Neural cell (in vitro differentiated cells): ENCODE measurements at regions not wholly inside any gene's neighbourhood (a gene's known extent, or its start where the extent isn't known, plus 50 kb on each side); places are given as distances from the start of the nearest gene placed in this dataset.
"Not testable (repeated sequence)": the region's sequence is repeated elsewhere in the genome, so short reads cannot be mapped to it uniquely, and the experiment has no call there.

Experiments
- H2AFZ ChIP-seq: fragments of 200-600, 300-800 bp; sonication (generic), shearing (Covaris generic); 2 replicates; pipeline ENCODE4 v1.6.0; 2014; ENCODE audit warnings: low read depth, mild to moderate bottlenecking, antibody characterized with exemption, low read length, moderate library complexity
- H3F3A ChIP-seq: fragments of 200-600 bp; shearing (Covaris generic); 2 replicates; pipeline ENCODE4 v1.6.1; 2016; ENCODE audit warnings: mild to moderate bottlenecking, moderate library complexity, mixed read lengths, antibody characterized with exemption, low read length; ENCODE audit not compliant: insufficient read depth, poor library complexity, severe bottlenecking
- H3K27ac ChIP-seq: fragments of 200-600, 300-800 bp; sonication (generic), shearing (Covaris generic); 2 replicates; pipeline ENCODE4 v1.5.1; 2014; ENCODE audit warnings: mild to moderate bottlenecking, low read length, moderate library complexity
- H3K27me3 ChIP-seq: fragments of 300-800, 200-600 bp; sonication (generic), shearing (Covaris generic); 2 replicates; pipeline ENCODE4 v1.6.0; 2014; ENCODE audit warnings: mild to moderate bottlenecking, low read depth, low read length, moderate library complexity; ENCODE audit not compliant: insufficient read depth
- H3K36me3 ChIP-seq: fragments of 300-800, 200-600 bp; sonication (generic), shearing (Covaris generic); 2 replicates; pipeline ENCODE4 v1.5.1; 2014; ENCODE audit warnings: mild to moderate bottlenecking, antibody characterized with exemption, low read length, moderate library complexity; ENCODE audit not compliant: insufficient read depth
- H3K4me2 ChIP-seq: fragments of 300-800, 200-600 bp; sonication (generic), shearing (Covaris generic); 2 replicates; pipeline ENCODE4 v1.6.0; 2014; ENCODE audit warnings: mild to moderate bottlenecking, low read length
- H3K4me3 ChIP-seq: fragments of 300-800, 200-600 bp; sonication (generic), shearing (Covaris generic); 2 replicates; pipeline ENCODE4 v1.5.1; 2014; ENCODE audit warnings: mild to moderate bottlenecking, low read length, moderate library complexity
- H3K79me2 ChIP-seq: fragments of 200-600 bp; shearing (Covaris generic); replicated peaks from 2 replicates; pipeline ENCODE4 v1.6.0; 2014; ENCODE audit warnings: mild to moderate bottlenecking, low read length, moderate library complexity; ENCODE audit not compliant: insufficient read depth
- H3K9ac ChIP-seq: fragments of 300-800, 200-600 bp; sonication (generic), shearing (Covaris generic); 2 replicates; pipeline ENCODE4 v1.6.1; 2016; ENCODE audit warnings: mild to moderate bottlenecking, low read length, mixed read lengths
- H3K9me2 ChIP-seq: fragments of 200-600 bp; shearing (Covaris generic); 2 replicates; pipeline ENCODE4 v1.6.1; 2016; ENCODE audit warnings: mild to moderate bottlenecking, low read length, mixed read lengths; ENCODE audit not compliant: insufficient read depth
- H3K9me3 ChIP-seq: fragments of 200-600, 300-800 bp; sonication (generic), shearing (Covaris generic); 2 replicates; pipeline ENCODE4 v1.6.1; 2016; ENCODE audit warnings: mild to moderate bottlenecking, mixed run types, low read length, moderate library complexity, mixed read lengths
- H4K20me1 ChIP-seq: fragments of 200-600 bp; shearing (Covaris generic); 2 replicates; pipeline ENCODE4 v1.6.1; 2016; ENCODE audit warnings: mild to moderate bottlenecking, mixed run types; ENCODE audit not compliant: insufficient read depth

DNA sequence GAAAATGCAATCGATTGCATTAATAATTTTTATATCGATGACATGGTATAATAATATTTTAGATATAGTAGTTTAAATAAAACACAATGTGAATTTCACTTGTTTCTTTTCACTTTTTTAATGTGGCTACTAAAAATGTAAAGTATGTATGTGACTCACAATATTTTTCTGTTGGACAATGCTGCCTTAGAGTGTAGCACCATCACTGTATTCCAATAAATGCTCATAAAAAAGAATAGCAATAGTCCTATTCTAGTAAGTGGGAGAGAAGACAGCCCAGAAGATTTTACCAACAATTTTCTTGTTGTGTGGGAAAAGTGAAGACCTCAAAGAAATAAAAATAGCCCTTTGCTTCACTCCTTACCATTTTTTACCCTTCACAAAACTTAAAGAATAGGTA lies 79.8 kb downstream of the FOXD4L6 start:
- not testable (repeated sequence) for H3K27me3 ChIP-seq, H3K36me3 ChIP-seq

GRCh38 chr9:41047792-41048191 lies 80.7 kb downstream of the FOXD4L6 start:
- H3K9ac ChIP-seq, H3K9me2 ChIP-seq, H3K4me3 ChIP-seq, H4K20me1 ChIP-seq, H3F3A ChIP-seq, H3K27me3 ChIP-seq, H3K27ac ChIP-seq, H3K36me3 ChIP-seq, H3K9me3 ChIP-seq, H2AFZ ChIP-seq, H3K4me2 ChIP-seq, H3K79me2 ChIP-seq: not testable (repeated sequence)

More for the DNA sequence above, 79.8 kb downstream of the FOXD4L6 start:
- H2AFZ ChIP-seq, H3K79me2 ChIP-seq, H4K20me1 ChIP-seq, H3K9ac ChIP-seq, H3K27ac ChIP-seq, H3K9me2 ChIP-seq, H3K4me2 ChIP-seq, H3K9me3 ChIP-seq, H3F3A ChIP-seq, H3K4me3 ChIP-seq: not testable (repeated sequence)

DNA sequence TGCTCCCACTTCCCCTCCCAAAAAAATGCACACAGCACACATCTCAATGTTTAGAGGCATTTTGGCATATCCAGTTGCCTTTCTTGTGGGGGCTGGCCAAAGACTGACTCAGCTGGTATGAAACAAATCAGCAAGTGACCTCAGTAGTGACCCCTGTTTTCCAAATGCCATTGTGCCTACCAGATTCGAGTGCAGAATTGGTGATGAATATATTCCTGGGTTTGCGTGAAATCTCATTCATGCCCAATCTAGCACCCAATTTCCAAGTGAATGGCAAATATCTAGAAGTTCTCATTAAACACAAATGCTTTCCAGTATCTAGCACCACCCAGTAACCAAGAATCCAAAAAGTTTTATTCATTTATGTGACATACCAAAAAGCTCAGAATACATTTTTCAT lies 83.6 kb downstream of the FOXD4L6 start:
- not testable (repeated sequence) for H3K27ac ChIP-seq, H3K36me3 ChIP-seq, H3K79me2 ChIP-seq, H4K20me1 ChIP-seq, H2AFZ ChIP-seq, H3K27me3 ChIP-seq, H3K9me3 ChIP-seq, H3K9me2 ChIP-seq, H3F3A ChIP-seq, H3K9ac ChIP-seq, H3K4me3 ChIP-seq, H3K4me2 ChIP-seq

GRCh38 chr9:41043433-41043832 lies 85.0 kb downstream of the FOXD4L6 start:
- H3K9me2 ChIP-seq, H4K20me1 ChIP-seq, H3K27ac ChIP-seq, H3K27me3 ChIP-seq, H3K36me3 ChIP-seq, H3F3A ChIP-seq, H2AFZ ChIP-seq, H3K9me3 ChIP-seq, H3K79me2 ChIP-seq, H3K4me3 ChIP-seq, H3K9ac ChIP-seq, H3K4me2 ChIP-seq: not testable (repeated sequence)

- not testable (repeated sequence) for H3K36me3 ChIP-seq, H3K27me3 ChIP-seq, H3K79me2 ChIP-seq, H3K9ac ChIP-seq, H3K9me3 ChIP-seq, H3K4me2 ChIP-seq, H4K20me1 ChIP-seq, H3K9me2 ChIP-seq, H3K4me3 ChIP-seq, H3K27ac ChIP-seq, H2AFZ ChIP-seq, H3F3A ChIP-seq
Observed at GRCh38 chr9:41042111-41042510, 86.4 kb downstream of the FOXD4L6 start.

GRCh38 chr9:41040705-41041342 lies 87.7 kb downstream of the FOXD4L6 start:
- not testable (repeated sequence) for H3K36me3 ChIP-seq, H3F3A ChIP-seq, H3K9me2 ChIP-seq, H3K4me3 ChIP-seq, H3K4me2 ChIP-seq, H2AFZ ChIP-seq, H3K9me3 ChIP-seq, H3K27ac ChIP-seq, H3K9ac ChIP-seq, H3K79me2 ChIP-seq, H4K20me1 ChIP-seq, H3K27me3 ChIP-seq

DNA sequence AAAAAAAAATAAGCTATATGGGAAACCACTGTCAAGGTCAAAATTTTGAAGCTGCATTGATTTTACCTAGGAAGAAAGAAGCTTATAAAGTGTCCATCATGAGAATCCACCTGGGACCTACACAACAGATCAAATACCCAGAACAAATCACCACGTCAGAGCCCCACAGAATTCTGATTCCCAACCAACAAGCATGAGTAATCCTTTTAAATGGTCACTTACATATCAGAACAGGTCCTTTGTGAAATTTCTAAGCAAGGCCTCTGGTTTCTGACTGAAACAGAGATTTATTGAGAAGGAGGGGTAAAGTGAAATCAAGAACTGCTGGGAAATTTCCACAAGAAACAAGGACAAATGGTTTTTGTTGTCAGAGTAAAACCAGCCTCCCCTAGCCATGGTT lies 93.2 kb downstream of the FOXD4L6 start:
- not testable (repeated sequence) for H4K20me1 ChIP-seq, H3K9me2 ChIP-seq, H3K27me3 ChIP-seq, H3K27ac ChIP-seq, H3K9ac ChIP-seq, H3K4me2 ChIP-seq, H3K4me3 ChIP-seq, H3K9me3 ChIP-seq, H3K79me2 ChIP-seq, H3F3A ChIP-seq, H2AFZ ChIP-seq, H3K36me3 ChIP-seq

DNA sequence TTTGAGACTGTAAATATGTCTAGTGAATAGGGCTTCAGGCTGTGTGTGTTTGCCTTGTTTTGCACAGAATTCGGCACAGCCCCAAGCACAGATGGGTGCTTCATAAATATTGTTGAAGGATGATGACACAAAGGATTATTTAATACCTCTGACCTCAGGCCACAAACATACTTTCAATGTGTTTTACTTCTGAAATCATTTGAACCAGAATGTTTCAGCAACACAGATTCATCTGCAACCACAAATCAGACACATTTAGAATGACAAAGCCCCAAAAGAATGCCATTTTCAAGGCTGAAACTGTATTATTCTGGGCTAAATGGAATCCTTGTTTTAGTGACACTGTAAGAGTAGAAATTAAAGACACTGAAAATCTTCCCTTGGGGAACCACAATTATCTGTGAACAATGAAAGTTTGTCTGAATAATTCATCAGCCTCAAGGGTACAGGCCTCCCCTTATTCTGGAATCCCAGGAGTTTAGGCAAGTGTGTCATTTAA lies 93.7 kb downstream of the FOXD4L6 start:
- not testable (repeated sequence) for H3K27me3 ChIP-seq, H3K79me2 ChIP-seq, H3K9ac ChIP-seq, H3K4me2 ChIP-seq, H3K36me3 ChIP-seq, H4K20me1 ChIP-seq, H3K4me3 ChIP-seq, H3F3A ChIP-seq, H3K27ac ChIP-seq, H2AFZ ChIP-seq, H3K9me2 ChIP-seq, H3K9me3 ChIP-seq
